Astrocyte of the spinal cord (primary cell): ENCODE measurements at regions not wholly inside any gene's neighbourhood (a gene's known extent, or its start where the extent isn't known, plus 50 kb on each side); places are given as distances from the start of the nearest gene placed in this dataset.

Experiments
- DNase-seq: peaks from one replicate; pipeline ENCODE4 v3.0.0; 2011; ENCODE audit warnings: low read depth, low spot score
- H3K4me3 ChIP-seq: 2 replicates; pipeline ENCODE4 v1.5.1; 2011; ENCODE audit warnings: low read depth, mild to moderate bottlenecking, low read length, moderate library complexity
- CTCF ChIP-seq: IDR thresholded peaks from 2 replicates; pipeline ENCODE4 v1.5.1; 2012; ENCODE audit warnings: low read depth, mild to moderate bottlenecking, low read length, inconsistent platforms
- in situ Hi-C: cut with HindIII; loops from 2 replicates; pipeline ENCODE4 v1.10.0; 2017; ENCODE audit warnings: low sequenced_read_pairs

DNA sequence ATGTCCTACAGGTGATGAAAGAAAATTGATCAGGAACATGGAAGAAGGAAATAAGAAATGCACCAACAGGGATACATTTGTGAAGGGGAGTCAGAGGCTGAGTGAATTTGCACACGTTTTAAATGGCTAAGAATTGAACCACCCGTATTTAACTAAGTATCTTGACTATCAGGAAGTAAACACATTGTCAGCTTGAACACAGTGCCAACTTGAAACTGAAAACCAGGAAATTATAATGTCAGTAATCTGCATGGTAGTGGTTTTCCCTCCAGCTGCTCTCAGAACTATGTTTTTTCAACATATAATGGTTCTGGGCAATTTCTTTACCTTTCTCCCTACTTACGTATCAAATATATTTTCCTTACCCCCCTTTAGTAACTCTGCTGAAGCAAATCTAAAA lies 366.5 kb upstream of the POU3F2 start:
- in situ Hi-C loops = no loop called here
- TF ChIP-seq CTCF = no peak
- no peak overlapping the region for H3K4me3 ChIP-seq
- DNase-seq = no peak

DNA sequence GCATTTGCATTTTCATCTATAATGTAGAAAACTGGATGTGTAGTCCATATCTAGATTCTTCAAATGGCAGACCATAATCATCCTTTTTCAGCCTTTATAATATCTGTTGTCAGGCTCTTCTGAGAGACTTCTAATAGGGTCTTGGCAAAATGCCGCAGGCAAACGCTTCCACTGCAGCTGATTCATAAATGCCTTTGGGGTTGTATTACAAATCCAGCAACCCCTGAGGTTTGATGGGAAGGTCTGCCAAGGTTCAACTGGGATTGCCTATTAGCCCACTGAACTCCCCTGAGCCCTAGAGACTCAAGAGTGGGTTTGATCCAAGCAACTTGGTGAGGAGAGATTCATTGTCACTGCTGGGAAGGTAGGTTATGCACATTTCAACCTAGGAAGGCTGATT lies 365.2 kb upstream of the POU3F2 start:
- in situ Hi-C loops = no loop called here
- no peak for TF ChIP-seq CTCF
- DNase-seq = peak; percentile 1
- no peak overlapping the region for H3K4me3 ChIP-seq

GRCh38 chr6:98470821-98471220 lies 363.6 kb upstream of the POU3F2 start:
- in situ Hi-C loops = no loop called here

GRCh38 chr6:98471444-98471843 lies 362.9 kb upstream of the POU3F2 start:
- H3K4me3 ChIP-seq = no peak overlapping the region
- in situ Hi-C loops = no loop called here

More at GRCh38 chr6:98470821-98471220, 363.6 kb upstream of the POU3F2 start:
- no peak for TF ChIP-seq CTCF
- no peak overlapping the region for H3K4me3 ChIP-seq
- no peak for DNase-seq

GRCh38 chr6:98477231-98477630 lies 357.1 kb upstream of the POU3F2 start:
- DNase-seq = no peak
- TF ChIP-seq CTCF = no peak
- in situ Hi-C loops = no loop called here
- H3K4me3 ChIP-seq = no peak overlapping the region

More at GRCh38 chr6:98471444-98471843, 362.9 kb upstream of the POU3F2 start:
- DNase-seq = no peak
- no peak for TF ChIP-seq CTCF

GRCh38 chr6:98484696-98485095 lies 349.7 kb upstream of the POU3F2 start:
- no peak for TF ChIP-seq CTCF
- no peak for DNase-seq
- in situ Hi-C loops = no loop called here
- H3K4me3 ChIP-seq = no peak overlapping the region

GRCh38 chr6:98485593-98485992 lies 348.8 kb upstream of the POU3F2 start:
- no peak for DNase-seq
- TF ChIP-seq CTCF = no peak
- no peak overlapping the region for H3K4me3 ChIP-seq
- in situ Hi-C loops = no loop called here
